ENCODE measurements at regions not wholly inside any gene's neighbourhood (a gene's known extent, or its start where the extent isn't known, plus 50 kb on each side); places are given as distances from the start of the nearest gene placed in this dataset.
"Not testable (repeated sequence)": the region's sequence is repeated elsewhere in the genome, so short reads cannot be mapped to it uniquely, and the experiment has no call there.

DNA sequence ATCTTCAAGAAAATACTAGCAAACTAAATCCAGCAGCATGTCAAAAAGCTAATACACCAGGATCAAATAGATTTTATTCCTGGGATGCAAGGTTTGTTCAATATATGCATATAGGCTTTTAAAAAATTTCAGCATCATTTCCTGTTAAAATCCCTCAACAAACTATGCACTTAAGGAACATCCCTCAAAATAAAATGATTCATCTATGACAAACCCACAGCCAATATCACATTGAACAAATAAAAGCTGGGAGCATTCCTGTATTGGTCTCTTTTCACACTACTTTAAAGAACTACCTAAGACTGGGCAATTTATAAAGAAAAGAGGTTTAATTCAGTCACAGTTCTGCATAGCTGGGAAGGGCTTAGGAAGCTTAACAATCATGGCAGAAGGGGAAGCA, 726.7 kb downstream of the GRXCR1 start:
- H3K27me3 ChIP-seq (ENCODE audit: control insufficient read depth, insufficient read depth, low read length): no peaks in the 10 kb centered on the region
- no peaks in the 10 kb centered on the region for H3K9me3 ChIP-seq (ENCODE audit: control insufficient read depth, insufficient read depth, low read length)
- no peak overlapping the region for H3K4me3 ChIP-seq (ENCODE audit: low read depth, low read length)
- H3K27ac ChIP-seq (ENCODE audit: low read depth, low read length): no peak overlapping the region
- no peak for DNase-seq (ENCODE audit: low read depth, low spot score)
- TF ChIP-seq, protein P1, sequence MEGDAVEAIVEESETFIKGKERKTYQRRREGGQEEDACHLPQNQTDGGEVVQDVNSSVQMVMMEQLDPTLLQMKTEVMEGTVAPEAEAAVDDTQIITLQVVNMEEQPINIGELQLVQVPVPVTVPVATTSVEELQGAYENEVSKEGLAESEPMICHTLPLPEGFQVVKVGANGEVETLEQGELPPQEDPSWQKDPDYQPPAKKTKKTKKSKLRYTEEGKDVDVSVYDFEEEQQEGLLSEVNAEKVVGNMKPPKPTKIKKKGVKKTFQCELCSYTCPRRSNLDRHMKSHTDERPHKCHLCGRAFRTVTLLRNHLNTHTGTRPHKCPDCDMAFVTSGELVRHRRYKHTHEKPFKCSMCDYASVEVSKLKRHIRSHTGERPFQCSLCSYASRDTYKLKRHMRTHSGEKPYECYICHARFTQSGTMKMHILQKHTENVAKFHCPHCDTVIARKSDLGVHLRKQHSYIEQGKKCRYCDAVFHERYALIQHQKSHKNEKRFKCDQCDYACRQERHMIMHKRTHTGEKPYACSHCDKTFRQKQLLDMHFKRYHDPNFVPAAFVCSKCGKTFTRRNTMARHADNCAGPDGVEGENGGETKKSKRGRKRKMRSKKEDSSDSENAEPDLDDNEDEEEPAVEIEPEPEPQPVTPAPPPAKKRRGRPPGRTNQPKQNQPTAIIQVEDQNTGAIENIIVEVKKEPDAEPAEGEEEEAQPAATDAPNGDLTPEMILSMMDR (IDR thresholded peaks at IDR 0.05; ENCODE audit: low read depth, low read length): no peak
- ChIA-PET CTCF (no interaction called here), POLR2A (no interaction called here)

DNA sequence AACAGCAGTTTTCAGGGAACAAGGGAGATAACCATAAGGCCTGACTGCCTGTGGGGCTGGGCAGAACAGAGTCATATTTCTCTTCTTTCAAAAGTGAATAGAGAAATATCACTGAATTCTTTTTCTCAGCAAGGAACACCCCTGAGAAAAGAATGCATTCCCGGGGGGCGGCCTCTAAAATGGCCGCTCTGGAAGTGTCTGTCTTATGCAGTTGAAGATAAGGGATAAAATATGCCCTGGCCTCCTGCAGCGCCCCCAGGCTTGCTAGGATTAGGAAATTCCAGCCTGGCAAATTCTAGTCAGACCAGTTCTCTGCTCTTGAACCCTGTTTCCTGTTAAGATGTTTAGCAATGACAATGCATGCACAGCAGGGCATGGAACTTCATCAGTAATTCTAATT, 745.4 kb downstream of the GRXCR1 start:
- CTCF ChIA-PET; POLR2A ChIA-PET; DNase-seq (ENCODE audit: low read depth, low spot score); H3K27ac ChIP-seq (ENCODE audit: low read depth, low read length); H3K9me3 ChIP-seq (ENCODE audit: control insufficient read depth, insufficient read depth, low read length); H3K27me3 ChIP-seq (ENCODE audit: control insufficient read depth, insufficient read depth, low read length); H3K4me3 ChIP-seq (ENCODE audit: low read depth, low read length): not testable (repeated sequence)

DNA sequence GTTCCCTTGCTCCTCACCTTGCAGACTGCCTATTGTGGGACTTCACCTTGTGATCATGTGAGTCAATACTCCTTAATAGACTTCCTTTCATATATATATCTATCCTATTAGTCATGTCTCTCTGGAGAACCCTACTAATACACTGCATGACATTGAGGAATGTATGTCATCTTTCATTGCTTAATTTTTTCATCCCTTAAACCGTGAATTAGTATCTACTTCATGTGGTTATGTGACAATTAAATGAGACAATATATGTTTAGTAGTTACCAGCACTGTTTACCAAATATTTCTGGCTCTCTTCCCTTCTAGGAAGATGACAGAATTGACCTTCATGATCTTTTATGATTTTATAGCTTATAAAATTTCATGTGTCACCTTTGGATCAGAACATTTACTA, 759.5 kb downstream of the GRXCR1 start:
- no peak for DNase-seq (ENCODE audit: low read depth, low spot score)
- CTCF ChIA-PET: no interaction called here
- Histone ChIP-seq H3K4me3 (ENCODE audit: low read depth, low read length) (no peak overlapping the region), H3K27me3 (ENCODE audit: control insufficient read depth, insufficient read depth, low read length) (no peaks in the 10 kb centered on the region), H3K27ac (ENCODE audit: low read depth, low read length) (no peak overlapping the region), H3K9me3 (ENCODE audit: control insufficient read depth, insufficient read depth, low read length) (no peaks in the 10 kb centered on the region)
- TF ChIP-seq, protein P1 (IDR thresholded peaks at IDR 0.05; ENCODE audit: low read depth, low read length): no peak
- POLR2A ChIA-PET: no interaction called here

DNA sequence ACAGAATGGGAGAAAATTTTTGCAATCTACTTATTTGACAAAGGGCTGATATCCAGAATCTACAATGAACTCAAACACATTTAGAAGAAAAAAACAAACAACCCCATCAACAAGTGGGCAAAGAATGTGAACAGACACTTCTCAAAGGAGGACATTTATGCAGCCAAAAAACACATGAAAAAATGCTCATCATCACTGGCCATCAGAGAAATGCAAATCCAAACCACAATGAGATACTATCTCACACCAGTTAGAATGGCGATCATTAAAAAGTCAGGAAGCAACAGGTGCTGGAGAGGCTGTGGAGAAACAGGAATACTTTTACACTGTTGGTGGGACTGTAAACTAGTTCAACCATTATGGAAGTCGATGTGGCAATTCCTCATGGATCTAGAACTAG, 767.0 kb downstream of the GRXCR1 start:
- H3K4me3 ChIP-seq (ENCODE audit: low read depth, low read length); H3K27ac ChIP-seq (ENCODE audit: low read depth, low read length); POLR2A ChIA-PET; H3K9me3 ChIP-seq (ENCODE audit: control insufficient read depth, insufficient read depth, low read length); H3K27me3 ChIP-seq (ENCODE audit: control insufficient read depth, insufficient read depth, low read length); DNase-seq (ENCODE audit: low read depth, low spot score); CTCF ChIA-PET: not testable (repeated sequence)

DNA sequence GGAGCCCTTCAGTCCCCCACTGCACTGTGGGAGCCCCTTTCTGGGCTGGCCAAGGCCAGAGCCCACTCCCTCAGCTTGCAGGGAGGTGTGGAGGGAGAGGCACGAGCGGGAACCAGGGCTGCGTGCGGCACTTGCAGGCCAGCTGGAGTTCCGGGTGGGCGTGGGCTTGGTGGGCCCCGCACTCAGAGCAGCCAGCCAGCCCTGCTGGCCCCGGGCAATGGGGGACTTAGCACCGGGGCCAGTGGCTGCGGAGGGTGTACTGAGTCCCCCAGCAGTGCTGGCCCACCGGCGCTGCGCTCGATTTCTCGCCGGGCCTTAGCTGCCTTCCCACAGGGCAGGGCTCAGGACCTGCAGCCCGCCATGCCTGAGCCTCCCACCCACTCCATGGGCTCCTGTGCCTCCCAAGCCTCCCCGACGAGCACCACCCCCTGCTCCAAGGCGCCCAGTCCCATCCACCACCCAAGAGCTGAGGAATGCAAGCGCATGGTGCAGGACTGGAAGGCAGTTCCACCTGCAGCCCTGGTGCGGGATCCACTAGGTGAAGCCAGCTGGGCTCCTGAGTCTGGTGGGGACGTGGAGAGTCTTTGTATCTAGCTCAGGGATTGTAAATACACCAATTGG, 776.2 kb downstream of the KCTD8 start:
- DNase-seq (ENCODE audit: low read depth, low spot score); H3K9me3 ChIP-seq (ENCODE audit: control insufficient read depth, insufficient read depth, low read length); H3K27me3 ChIP-seq (ENCODE audit: control insufficient read depth, insufficient read depth, low read length); H3K4me3 ChIP-seq (ENCODE audit: low read depth, low read length); H3K27ac ChIP-seq (ENCODE audit: low read depth, low read length); CTCF ChIA-PET; POLR2A ChIA-PET: not testable (repeated sequence)

DNA sequence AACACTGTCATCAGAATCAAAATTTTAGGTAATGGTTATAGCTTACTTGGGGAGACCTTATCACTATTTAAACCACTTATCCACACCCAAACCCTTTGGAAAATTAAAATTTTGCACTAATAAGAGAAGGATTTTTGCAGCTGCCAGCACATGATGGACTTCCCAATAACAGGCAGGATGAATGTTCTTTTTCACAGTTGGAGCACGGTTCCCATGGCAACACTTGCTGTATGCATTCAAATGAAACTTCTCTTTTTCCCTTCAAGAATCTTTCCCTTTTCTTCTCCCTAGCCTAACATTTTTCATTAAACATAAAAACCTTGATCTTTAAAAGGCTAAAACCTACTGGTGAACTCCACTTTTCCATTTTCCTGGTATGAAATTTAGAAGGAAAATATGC, 768.2 kb downstream of the KCTD8 start:
- POLR2A ChIA-PET: no interaction called here
- CTCF ChIA-PET: no interaction called here
- no peak for DNase-seq (ENCODE audit: low read depth, low spot score)
- no peaks in the 10 kb centered on the region for H3K9me3 ChIP-seq (ENCODE audit: control insufficient read depth, insufficient read depth, low read length)
- no peak overlapping the region for H3K4me3 ChIP-seq (ENCODE audit: low read depth, low read length)
- TF ChIP-seq, protein P1 (IDR thresholded peaks at IDR 0.05; ENCODE audit: low read depth, low read length): no peak
- H3K27me3 ChIP-seq (ENCODE audit: control insufficient read depth, insufficient read depth, low read length): no peaks in the 10 kb centered on the region
- H3K27ac ChIP-seq (ENCODE audit: low read depth, low read length): no peak overlapping the region

DNA sequence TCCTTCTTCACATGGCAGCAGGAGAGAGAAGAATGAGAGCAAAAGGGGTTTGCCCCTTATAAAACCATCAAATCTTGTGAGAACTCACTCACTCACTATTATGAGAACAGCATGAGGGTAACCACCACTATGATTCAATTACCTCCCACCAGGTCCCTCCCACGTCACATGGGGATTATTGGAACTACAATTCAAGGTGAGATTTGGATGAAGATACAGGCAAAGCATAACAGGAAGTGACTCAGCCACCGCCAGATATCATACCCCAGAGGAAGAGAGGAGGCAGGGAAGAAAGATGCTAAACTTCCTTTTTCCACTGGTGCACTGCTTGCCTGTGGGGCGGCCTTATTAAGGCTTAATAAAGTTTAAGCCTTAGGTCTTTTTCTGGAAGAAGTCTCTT, 766.1 kb downstream of the KCTD8 start:
- Histone ChIP-seq H3K4me3 (ENCODE audit: low read depth, low read length) (no peak overlapping the region), H3K9me3 (ENCODE audit: control insufficient read depth, insufficient read depth, low read length) (no peaks in the 10 kb centered on the region), H3K27ac (ENCODE audit: low read depth, low read length) (no peak overlapping the region), H3K27me3 (ENCODE audit: control insufficient read depth, insufficient read depth, low read length) (no peaks in the 10 kb centered on the region)
- no peak for DNase-seq (ENCODE audit: low read depth, low spot score)
- POLR2A ChIA-PET: no interaction called here
- TF ChIP-seq, protein P1 (IDR thresholded peaks at IDR 0.05; ENCODE audit: low read depth, low read length): no peak
- CTCF ChIA-PET: no interaction called here
